Astrocyte of the cerebellum (primary cell): ENCODE measurements at regions not wholly inside any gene's neighbourhood (a gene's known extent, or its start where the extent isn't known, plus 50 kb on each side); places are given as distances from the start of the nearest gene placed in this dataset.

Experiments
- DNase-seq: peaks from one replicate; pipeline ENCODE4 v3.0.0-alpha.2; 2011; ENCODE audit warnings: low read depth
- H3K4me3 ChIP-seq: 2 replicates; pipeline ENCODE4 v1.5.1; 2011; ENCODE audit warnings: mild to moderate bottlenecking, low read depth, low read length, moderate library complexity
- CTCF ChIP-seq: IDR thresholded peaks from 2 replicates; pipeline ENCODE4 v1.5.1; 2012; ENCODE audit warnings: low read length, low read depth, moderate library complexity, mild to moderate bottlenecking; ENCODE audit errors: missing control alignments
- in situ Hi-C: cut with HindIII; loops from 2 replicates; pipeline ENCODE4 v1.10.0; 2017; ENCODE audit warnings: low sequenced_read_pairs

- no peak overlapping the region for H3K4me3 ChIP-seq
- no peak for DNase-seq
- in situ Hi-C loops = no loop called here
- TF ChIP-seq CTCF = no peak
These were observed 55.3 kb upstream of the RGS21 start for GRCh38 chr1:192261476-192261875.

- peak; percentile 51 for DNase-seq
- no peak for TF ChIP-seq CTCF
- in situ Hi-C loops = no loop called here
- H3K4me3 ChIP-seq = no peak overlapping the region
These were observed 53.4 kb upstream of the RGS21 start for GRCh38 chr1:192263436-192263835.

- in situ Hi-C loops = no loop called here
- DNase-seq = no peak
- no peak overlapping the region for H3K4me3 ChIP-seq
- TF ChIP-seq CTCF = no peak
These were observed 51.1 kb upstream of the RGS21 start for GRCh38 chr1:192265516-192266173.

- DNase-seq = no peak
- H3K4me3 ChIP-seq = no peak overlapping the region
- in situ Hi-C loops = no loop called here
- no peak for TF ChIP-seq CTCF
These were observed 50.1 kb upstream of the RGS21 start for GRCh38 chr1:192266645-192267044.
